ENCODE measurements at regions not wholly inside any gene's neighbourhood (a gene's known extent, or its start where the extent isn't known, plus 50 kb on each side); places are given as distances from the start of the nearest gene placed in this dataset.

- no peaks in the 10 kb centered on the region for H3K79me2 ChIP-seq (ENCODE audit: low read length)
- no peaks in the 10 kb centered on the region for H3F3A ChIP-seq (ENCODE audit: insufficient read depth, low read length)
- H3K27me3 ChIP-seq (replicated peaks; ENCODE audit: insufficient read depth, low read length), result no peaks in the 10 kb centered on the region
- DNase-seq, result no peak
- no peak overlapping the region for H3K4me2 ChIP-seq (ENCODE audit: low read depth, low read length)
- TF ChIP-seq CTCF (IDR thresholded peaks at IDR 0.05; ENCODE audit: low read length), result no peak
- no peak for TF ChIP-seq EZH2phosphoT487 (IDR thresholded peaks at IDR 0.05; ENCODE audit: low read length)
- no peak for TF ChIP-seq EZH2 (optimal IDR thresholded peaks at IDR 0.05; ENCODE audit: low read depth, low read length)
- no peak overlapping the region for H2AFZ ChIP-seq (ENCODE audit: low read length)
- no peak overlapping the region for H3K27ac ChIP-seq (ENCODE audit: low read length)
- no peaks in the 10 kb centered on the region for H3K4me1 ChIP-seq (ENCODE audit: low read length)
- no peaks in the 10 kb centered on the region for H4K20me1 ChIP-seq (ENCODE audit: insufficient read depth, low read length)
- H3K36me3 ChIP-seq (replicated peaks; ENCODE audit: insufficient read depth, low read length), result no peaks in the 10 kb centered on the region
- no peaks in the 10 kb centered on the region for H3K9me2 ChIP-seq (replicated peaks; ENCODE audit: insufficient read depth, low read length)
- no peaks in the 10 kb centered on the region for H3K9me3 ChIP-seq (replicated peaks; ENCODE audit: insufficient read depth, low read length)
- no peak overlapping the region for H3K4me3 ChIP-seq (ENCODE audit: low read length)
- no peak overlapping the region for H3K9ac ChIP-seq (ENCODE audit: low read length)
These were observed 725.3 kb downstream of the TUSC7 start for GRCh38 chr3:117434661-117435412.

GRCh38 chr3:117435506-117435905, 725.9 kb downstream of the TUSC7 start:
- no peaks in the 10 kb centered on the region for H3K9me2 ChIP-seq (replicated peaks; ENCODE audit: insufficient read depth, low read length)
- H3K9ac ChIP-seq (ENCODE audit: low read length), result no peak overlapping the region
- no peaks in the 10 kb centered on the region for H3K9me3 ChIP-seq (replicated peaks; ENCODE audit: insufficient read depth, low read length)
- no peak overlapping the region for H3K4me2 ChIP-seq (ENCODE audit: low read depth, low read length)
- no peak for DNase-seq
- no peaks in the 10 kb centered on the region for H3K36me3 ChIP-seq (replicated peaks; ENCODE audit: insufficient read depth, low read length)
- H3K27me3 ChIP-seq (replicated peaks; ENCODE audit: insufficient read depth, low read length), result no peaks in the 10 kb centered on the region
- no peaks in the 10 kb centered on the region for H3K79me2 ChIP-seq (ENCODE audit: low read length)
- H3K4me3 ChIP-seq (ENCODE audit: low read length), result no peak overlapping the region
- TF ChIP-seq CTCF (IDR thresholded peaks at IDR 0.05; ENCODE audit: low read length) (no peak), EZH2 (optimal IDR thresholded peaks at IDR 0.05; ENCODE audit: low read depth, low read length) (no peak), EZH2phosphoT487 (IDR thresholded peaks at IDR 0.05; ENCODE audit: low read length) (no peak)
- no peak overlapping the region for H3K27ac ChIP-seq (ENCODE audit: low read length)
- H3F3A ChIP-seq (ENCODE audit: insufficient read depth, low read length), result no peaks in the 10 kb centered on the region
- no peak overlapping the region for H2AFZ ChIP-seq (ENCODE audit: low read length)
- H3K4me1 ChIP-seq (ENCODE audit: low read length), result no peaks in the 10 kb centered on the region
- H4K20me1 ChIP-seq (ENCODE audit: insufficient read depth, low read length), result no peaks in the 10 kb centered on the region

- Histone ChIP-seq H3K9ac (ENCODE audit: low read length) (no peak overlapping the region), H3F3A (ENCODE audit: insufficient read depth, low read length) (no peaks in the 10 kb centered on the region), H3K4me2 (ENCODE audit: low read depth, low read length) (no peak overlapping the region), H3K27ac (ENCODE audit: low read length) (no peak overlapping the region), H3K36me3 (replicated peaks; ENCODE audit: insufficient read depth, low read length) (no peaks in the 10 kb centered on the region), H3K9me2 (replicated peaks; ENCODE audit: insufficient read depth, low read length) (no peaks in the 10 kb centered on the region), H2AFZ (ENCODE audit: low read length) (no peak overlapping the region), H3K9me3 (replicated peaks; ENCODE audit: insufficient read depth, low read length) (no peaks in the 10 kb centered on the region), H4K20me1 (ENCODE audit: insufficient read depth, low read length) (no peaks in the 10 kb centered on the region), H3K27me3 (replicated peaks; ENCODE audit: insufficient read depth, low read length) (no peaks in the 10 kb centered on the region), H3K4me1 (ENCODE audit: low read length) (no peaks in the 10 kb centered on the region), H3K79me2 (ENCODE audit: low read length) (no peaks in the 10 kb centered on the region), H3K4me3 (ENCODE audit: low read length) (no peak overlapping the region)
- no peak for TF ChIP-seq CTCF (IDR thresholded peaks at IDR 0.05; ENCODE audit: low read length)
- TF ChIP-seq EZH2phosphoT487 (IDR thresholded peaks at IDR 0.05; ENCODE audit: low read length), result no peak
- no peak for TF ChIP-seq EZH2 (optimal IDR thresholded peaks at IDR 0.05; ENCODE audit: low read depth, low read length)
- DNase-seq, result no peak
These were observed 730.2 kb downstream of the TUSC7 start for GRCh38 chr3:117439812-117440211.

All from MM.1S (cell line).